Prostate gland (tissue), 2 donors: ENCODE measurements at regions not wholly inside any gene's neighbourhood (a gene's known extent, or its start where the extent isn't known, plus 50 kb on each side); places are given as distances from the start of the nearest gene placed in this dataset.

Experiments used
- CTCF ChIP-seq, 4 experiments: fragments of 200-600 bp in 2 of 4; fragments of 450-650 bp in 2 of 4; sonication (generic) in 2 of 4; IDR thresholded peaks; 1 replicate in 3 of 4; 2 replicates in 1 of 4; pipeline ENCODE4 v1.5.1; 2016 to 2019; ENCODE audit warnings: antibody characterized with exemption in 4 of 4, mild to moderate bottlenecking in 2 of 4, moderate library complexity in 2 of 4
- POLR2A ChIP-seq: fragments of 450-650 bp; IDR thresholded peaks from one replicate; pipeline ENCODE4 v1.6.1; 2016; ENCODE audit warnings: antibody characterized with exemption, mild to moderate bottlenecking

GRCh38 chr5:67699560-67699959 is 503.0 kb upstream of the CD180 start:
- TF ChIP-seq CTCF (IDR thresholded peaks at IDR 0.05) (no peak), POLR2A (no peak)
